ENCODE measurements at regions not wholly inside any gene's neighbourhood (a gene's known extent, or its start where the extent isn't known, plus 50 kb on each side); places are given as distances from the start of the nearest gene placed in this dataset.

- TF ChIP-seq POLR2A (IDR thresholded peaks at IDR 0.05) (no peak), CTCF (IDR thresholded peaks at IDR 0.05) (no peak)
Measured at GRCh38 chr5:86030753-86031152, 587.0 kb upstream of the COX7C start.
